Epithelial cell of esophagus (primary cell): ENCODE measurements at regions not wholly inside any gene's neighbourhood (a gene's known extent, or its start where the extent isn't known, plus 50 kb on each side); places are given as distances from the start of the nearest gene placed in this dataset.

ENCODE experiments used
- DNase-seq: peaks from one replicate; pipeline ENCODE4 v3.0.0; 2010; ENCODE audit warnings: low read depth
- H3K4me3 ChIP-seq: 2 replicates; pipeline ENCODE4 v1.5.1; 2011; ENCODE audit warnings: mild to moderate bottlenecking, low read length, control low read depth
- CTCF ChIP-seq: IDR thresholded peaks from 2 replicates; pipeline ENCODE4 v1.5.1; 2011; ENCODE audit warnings: low read depth, mild to moderate bottlenecking, low read length, control low read depth, inconsistent platforms; ENCODE audit not compliant: insufficient read depth; ENCODE audit errors: missing control alignments

- DNase-seq = no peak
- TF ChIP-seq CTCF = no peak
- no peak overlapping the region for H3K4me3 ChIP-seq
Measured at GRCh38 chr6:164417537-164418261, 891.7 kb downstream of the C6orf118 start.

- DNase-seq = no peak
- no peak for TF ChIP-seq CTCF
- H3K4me3 ChIP-seq = no peak overlapping the region
Measured at GRCh38 chr6:164415832-164416563, 893.4 kb downstream of the C6orf118 start.

- no peak overlapping the region for H3K4me3 ChIP-seq
- TF ChIP-seq CTCF = no peak
- DNase-seq = no peak
Measured at GRCh38 chr6:164414695-164415094, 894.7 kb downstream of the C6orf118 start.

- peak; percentile 67 for DNase-seq
- no peak for TF ChIP-seq CTCF
- no peak overlapping the region for H3K4me3 ChIP-seq
Measured at GRCh38 chr6:164412566-164412965, 896.8 kb downstream of the C6orf118 start.

GRCh38 chr6:164410017-164410416 is 899.4 kb downstream of the C6orf118 start:
- DNase-seq = no peak
- H3K4me3 ChIP-seq = no peak overlapping the region
- TF ChIP-seq CTCF = no peak

GRCh38 chr6:164409309-164410009 is 899.9 kb downstream of the C6orf118 start:
- TF ChIP-seq CTCF = no peak
- no peak overlapping the region for H3K4me3 ChIP-seq
- DNase-seq = no peak
